K562 (cell line): ENCODE measurements at regions not wholly inside any gene's neighbourhood (a gene's known extent, or its start where the extent isn't known, plus 50 kb on each side); places are given as distances from the start of the nearest gene placed in this dataset.

ENCODE experiments used
- ATAC-seq: fragments of 200-7000 bp; cut with Tn5 transposase; 3 replicates; pipeline ENCODE4 v1.9.1; 2020; ENCODE audit warnings: moderate library complexity
- BruUV-seq: library from RNA; stranded (reverse); fragments of 400-500 nt; replicated peaks from 2 replicates; lab custom pipeline; 2021; lab: Mats Ljungman, UMichigan
- CTCF ChIA-PET: fragments of 300-600 bp; formaldehyde crosslinking; extraction: SDS; loops from one replicate; lab custom pipeline; 2021; ENCODE audit warnings: low intra/inter-chr PET ratio; lab: Yijun Ruan, JAX
- POLR2A ChIA-PET: fragments of 300-600, 350-650 bp; sonication (Branson Sonifier 250); formaldehyde crosslinking; extraction: SDS; loops from one replicate; lab custom pipeline; 2021; ENCODE audit warnings: antibody characterized with exemption, inconsistent platforms; lab: Yijun Ruan, JAX
- DNase-seq, 4 experiments: peaks; one replicate each; pipeline versions ENCODE4 v3.0.0 to v3.0.0-alpha.2; 2011 to 2018; ENCODE audit warnings: low spot score in 3 of 4, mixed read lengths in 3 of 4; ENCODE audit errors: extremely low read depth in 1 of 4
- FAIRE-seq: peaks from 2 replicates; lab custom pipeline; 2011; peaks lifted over from hg19 to GRCh38; lab: Jason Lieb, UNC
- H2AFZ ChIP-seq: 2 replicates; pipeline ENCODE4 v1.6.0; 2011; ENCODE audit warnings: low read depth, low read length, control low read depth, inconsistent platforms
- H3K27ac ChIP-seq: fragments of 200-600 bp; 3 replicates; pipeline ENCODE4 v1.8.0; 2011; ENCODE audit warnings: low read depth, mild to moderate bottlenecking, control low read depth, inconsistent platforms, low read length, moderate library complexity, mixed read lengths; ENCODE audit errors: extremely low read depth
- H3K27me3 ChIP-seq, 2 experiments: fragments of 300-600 bp in 1 of 2; 2 replicates in 1 of 2; 3 replicates in 1 of 2; pipeline versions ENCODE4 v1.6.0 to v1.8.0; 2011; ENCODE audit warnings: inconsistent platforms in 2 of 2, low read length in 2 of 2, mild to moderate bottlenecking in 1 of 2, mixed read lengths in 1 of 2, moderate library complexity in 1 of 2; ENCODE audit not compliant: control insufficient read depth in 2 of 2, insufficient read depth in 2 of 2
- H3K36me3 ChIP-seq: fragments of 300-600 bp; 3 replicates; pipeline ENCODE4 v1.8.0; 2011; ENCODE audit warnings: mild to moderate bottlenecking, low read length, inconsistent platforms; ENCODE audit not compliant: control insufficient read depth, insufficient read depth
- H3K4me1 ChIP-seq, 2 experiments: fragments of 200-600 bp in 1 of 2; replicated peaks in 1 of 2; 2 replicates in 1 of 2; 3 replicates in 1 of 2; pipeline versions ENCODE4 v1.5.1 to v1.8.0; 2011; ENCODE audit warnings: inconsistent platforms in 2 of 2, low read length in 2 of 2, mild to moderate bottlenecking in 1 of 2, mixed read lengths in 1 of 2, moderate library complexity in 1 of 2; ENCODE audit not compliant: control insufficient read depth in 2 of 2, insufficient read depth in 2 of 2
- H3K4me2 ChIP-seq: 2 replicates; pipeline ENCODE4 v1.6.1; 2011; ENCODE audit warnings: low read length, control low read depth, inconsistent platforms, mixed read lengths; ENCODE audit not compliant: insufficient read depth
- H3K4me3 ChIP-seq: fragments of 200-600 bp; sonication (generic), shearing (Covaris generic); 2 replicates; pipeline ENCODE4 v1.5.1; 2016; ENCODE audit warnings: control low read depth, inconsistent platforms
- H3K79me2 ChIP-seq: fragments of 200-600 bp; 3 replicates; pipeline ENCODE4 v1.8.0; 2011; ENCODE audit warnings: low read length, inconsistent platforms; ENCODE audit not compliant: control insufficient read depth, insufficient read depth
- H3K9ac ChIP-seq, 2 experiments: 2 replicates each; pipeline versions ENCODE4 v1.6.0 to v1.6.1; 2011; ENCODE audit warnings: low read depth in 2 of 2, low read length in 2 of 2, control low read depth in 1 of 2, inconsistent platforms in 1 of 2, mild to moderate bottlenecking in 1 of 2, mixed read lengths in 1 of 2; ENCODE audit not compliant: insufficient read depth in 1 of 2
- H3K9me1 ChIP-seq: one replicate; pipeline ENCODE4 v1.6.0; 2011; ENCODE audit warnings: inconsistent platforms, mild to moderate bottlenecking, low read length, moderate library complexity; ENCODE audit not compliant: control insufficient read depth, insufficient read depth
- H3K9me3 ChIP-seq: replicated peaks from 2 replicates; pipeline ENCODE4 v1.5.1; 2011; ENCODE audit warnings: low read depth, low read length, inconsistent platforms; ENCODE audit not compliant: control insufficient read depth, insufficient read depth
- H4K20me1 ChIP-seq: replicated peaks from 2 replicates; pipeline ENCODE4 v1.6.1; 2011; ENCODE audit warnings: low read length, inconsistent platforms, mixed read lengths; ENCODE audit not compliant: control insufficient read depth, insufficient read depth
- ADNP ChIP-seq: fragments of 200-800 bp; sonication (Bioruptor generic); IDR thresholded peaks from 2 replicates; pipeline ENCODE4 v1.6.1; 2016; ENCODE audit warnings: missing genetic modification characterization, missing compliant biosample characterization
- CCNT2 ChIP-seq: IDR thresholded peaks from 2 replicates; pipeline ENCODE4 v1.6.1; 2011; ENCODE audit warnings: borderline replicate concordance, low read depth, mild to moderate bottlenecking, moderate library complexity, mixed read lengths, low read length; ENCODE audit not compliant: insufficient read length; ENCODE audit errors: extremely low read depth
- CEBPZ ChIP-seq: fragments of 150-350 bp; IDR thresholded peaks from 2 replicates; pipeline ENCODE4 v1.6.1; 2014; ENCODE audit warnings: low read depth, mild to moderate bottlenecking, low read length, borderline replicate concordance
- ESRRA ChIP-seq: fragments of 450-650 bp; IDR thresholded peaks from 2 replicates; pipeline ENCODE4 v1.6.1; 2014; ENCODE audit warnings: low read depth, mild to moderate bottlenecking, moderate library complexity, borderline replicate concordance
- FOXP4 ChIP-seq: sonication (generic); formaldehyde crosslinking; IDR thresholded peaks from 2 replicates; pipeline ENCODE4 v1.8.0; 2022; ENCODE audit warnings: mild to moderate bottlenecking, missing genetic modification reagents, borderline replicate concordance
- GTF2E2 ChIP-seq: fragments of 200-800 bp; sonication (Bioruptor generic); IDR thresholded peaks from 2 replicates; pipeline ENCODE4 v1.6.1; 2016; ENCODE audit warnings: missing genetic modification characterization, missing compliant biosample characterization
- HNRNPUL1 ChIP-seq: fragments of 200-400 bp; formaldehyde crosslinking; IDR thresholded peaks from 2 replicates; pipeline ENCODE4 v1.6.1; 2017; ENCODE audit warnings: low read length
- SMARCE1 ChIP-seq: fragments of 450-650 bp; IDR thresholded peaks from 2 replicates; pipeline ENCODE4 v1.7.1; 2016; ENCODE audit warnings: mild to moderate bottlenecking
- SNIP1 ChIP-seq: fragments of 450-650 bp; IDR thresholded peaks from 2 replicates; pipeline ENCODE4 v1.7.1; 2017; ENCODE audit warnings: low read depth, mild to moderate bottlenecking
- TAF15 ChIP-seq: fragments of 200-400 bp; formaldehyde crosslinking; IDR thresholded peaks from 2 replicates; pipeline ENCODE4 v1.6.1; 2017; ENCODE audit warnings: mild to moderate bottlenecking, low read depth, low read length, moderate library complexity
- ZNF57 ChIP-seq: fragments of 450-650 bp; formaldehyde crosslinking; IDR thresholded peaks from 2 replicates; pipeline ENCODE4 v1.4.0; 2020; ENCODE audit warnings: mild to moderate bottlenecking, moderate library complexity
- WGBS: fragments of 100-300 bp; shearing (Covaris generic); methylation state at CpG from one replicate; pipeline ENCODE4 v1.1.6; 2016; ENCODE audit warnings: low coverage, mixed read lengths; ENCODE audit not compliant: insufficient coverage; ENCODE audit errors: missing lambda C conversion rate; 5-methylcytosine and 5-hydroxymethylcytosine counted together
- in situ Hi-C: fragments of 300-500 bp; cut with MboI; formaldehyde crosslinking; loops from 4 replicates; pipeline ENCODE4 v1.15.0; 2018; ENCODE audit warnings: inconsistent platforms, mixed read lengths
- intact Hi-C: fragments of 100-400 bp; cut with micrococcal nuclease; formaldehyde crosslinking; loops from 2 replicates; pipeline ENCODE4 v1.14.2; 2022

DNA sequence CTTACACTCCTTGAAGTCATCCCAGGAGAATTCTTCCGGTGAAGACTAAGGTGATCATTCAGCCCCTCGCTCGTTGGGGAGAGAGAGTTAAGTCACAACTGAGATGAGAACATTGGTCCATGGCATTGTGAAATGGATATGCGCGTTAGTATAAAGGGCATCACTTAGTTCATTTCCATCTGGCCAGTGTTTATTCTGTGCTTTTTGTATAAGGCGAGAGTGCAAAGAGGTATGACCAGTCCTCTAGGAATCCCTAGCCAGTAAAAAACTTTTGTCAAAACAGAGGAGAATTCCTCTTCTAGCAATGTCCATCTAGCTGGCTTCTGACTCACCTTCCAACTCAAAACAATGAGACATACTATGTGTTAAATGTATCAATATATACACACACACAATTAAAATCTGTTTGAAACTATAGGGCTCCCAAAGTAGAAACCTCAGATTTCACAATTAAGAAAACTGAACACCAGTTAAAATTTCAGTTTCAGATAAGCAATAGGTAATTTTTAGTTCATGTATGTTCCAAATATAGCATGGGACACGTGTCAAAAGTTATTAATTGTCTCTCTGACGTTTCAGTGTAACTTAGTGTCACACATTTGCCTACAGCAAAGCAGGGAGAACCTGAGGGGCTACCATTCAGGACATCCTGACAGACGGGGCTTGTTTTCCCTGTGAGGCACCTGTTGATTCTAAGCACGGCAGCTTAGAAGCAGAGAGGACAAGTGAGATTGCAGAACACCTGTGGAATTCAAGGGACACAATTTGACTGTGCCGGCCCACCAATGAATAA lies 158.9 kb downstream of the KLF6 start:
- ATAC-seq (no peak), FAIRE-seq (peak; percentile 6), DNase-seq (no peak)
- ChIA-PET CTCF (no interaction called here), POLR2A (interaction anchor here (0.8 kb wide), 1 partner anchor 11 kb away, joined by 3 read pairs; no protein-coding TSS in a partner anchor)
- Histone ChIP-seq H3K36me3 (no peaks in the 10 kb centered on the region), H3K9me1 (no peaks in the 10 kb centered on the region), H3K79me2 (no peaks in the 10 kb centered on the region), H3K4me3 (no peak overlapping the region), H4K20me1 (no peaks in the 10 kb centered on the region), H3K27me3 (no peaks in the 10 kb centered on the region), H3K27ac (no peak overlapping the region), H3K4me1 (no peaks in the 10 kb centered on the region), H3K9me3 (no peaks in the 10 kb centered on the region), H3K9ac (no peak overlapping the region), H3K4me2 (no peak overlapping the region), H2AFZ (no peak overlapping the region)
- intact Hi-C loops = no loop called here
- no peak for TF ChIP-seq ADNP (tag)
- no peak for TF ChIP-seq HNRNPUL1
- no peak for TF ChIP-seq CCNT2
- TF ChIP-seq SMARCE1 = no peak
- no peak for TF ChIP-seq TAF15
- no peak for TF ChIP-seq ESRRA
- TF ChIP-seq ZNF57 = no peak
- no peak for TF ChIP-seq FOXP4 (CRISPR knock-in tag)
- TF ChIP-seq SNIP1 = no peak
- no peak for TF ChIP-seq CEBPZ
- no peak for TF ChIP-seq GTF2E2 (tag)
- in situ Hi-C loops = no loop called here
- WGBS = 27% methylated on average over 11 of the region's 11 CpGs
- BruUV-seq = no TSS peak
